Testis (tissue), 2 donors: ENCODE measurements at regions not wholly inside any gene's neighbourhood (a gene's known extent, or its start where the extent isn't known, plus 50 kb on each side); places are given as distances from the start of the nearest gene placed in this dataset.

Experiments
- DNase-seq: peaks from one replicate; pipeline ENCODE4 v3.0.0-alpha.2; 2019
- H3K27ac ChIP-seq, 2 donors: fragments of 200-600 bp; sonication (generic); one replicate each; pipeline ENCODE4 v1.5.1; 2019
- H3K27me3 ChIP-seq: fragments of 200-600 bp; sonication (generic); one replicate; pipeline ENCODE4 v1.5.1; 2019
- H3K36me3 ChIP-seq: fragments of 200-600 bp; sonication (generic); one replicate; pipeline ENCODE4 v1.5.1; 2017; ENCODE audit warnings: low read depth; ENCODE audit errors: missing control alignments
- H3K4me1 ChIP-seq: fragments of 200-600 bp; sonication (generic); one replicate; pipeline ENCODE4 v1.5.1; 2019
- H3K4me3 ChIP-seq, 2 donors: fragments of 200-600 bp; sonication (generic); one replicate each; pipeline ENCODE4 v1.5.1; 2017 to 2019
- H3K9me3 ChIP-seq: fragments of 200-600 bp; sonication (generic); one replicate; pipeline ENCODE4 v1.5.1; 2017
- CTCF ChIP-seq, 3 experiments: fragments of 450-650 bp in 2 of 3; fragments of 200-600 bp in 1 of 3; sonication (generic) in 1 of 3; IDR thresholded peaks; one replicate each; pipeline ENCODE4 v1.5.1; 2016 to 2019; ENCODE audit warnings: antibody characterized with exemption in 3 of 3, mild to moderate bottlenecking in 2 of 3, moderate library complexity in 1 of 3
- POLR2A ChIP-seq: fragments of 450-650 bp; IDR thresholded peaks from one replicate; pipeline ENCODE4 v1.6.1; 2017; ENCODE audit warnings: antibody characterized with exemption, mild to moderate bottlenecking, moderate library complexity
- WGBS, 2 donors: methylation state at CpG; one replicate each; pipeline ENCODE4 v1.1.5; 2018; 5-methylcytosine and 5-hydroxymethylcytosine counted together
- intact Hi-C: fragments of 100-400 bp; cut with DNase I; formaldehyde crosslinking; loops from one replicate; pipeline ENCODE4 v1.15.1; 2023; ENCODE audit warnings: low total_unique reads

DNA sequence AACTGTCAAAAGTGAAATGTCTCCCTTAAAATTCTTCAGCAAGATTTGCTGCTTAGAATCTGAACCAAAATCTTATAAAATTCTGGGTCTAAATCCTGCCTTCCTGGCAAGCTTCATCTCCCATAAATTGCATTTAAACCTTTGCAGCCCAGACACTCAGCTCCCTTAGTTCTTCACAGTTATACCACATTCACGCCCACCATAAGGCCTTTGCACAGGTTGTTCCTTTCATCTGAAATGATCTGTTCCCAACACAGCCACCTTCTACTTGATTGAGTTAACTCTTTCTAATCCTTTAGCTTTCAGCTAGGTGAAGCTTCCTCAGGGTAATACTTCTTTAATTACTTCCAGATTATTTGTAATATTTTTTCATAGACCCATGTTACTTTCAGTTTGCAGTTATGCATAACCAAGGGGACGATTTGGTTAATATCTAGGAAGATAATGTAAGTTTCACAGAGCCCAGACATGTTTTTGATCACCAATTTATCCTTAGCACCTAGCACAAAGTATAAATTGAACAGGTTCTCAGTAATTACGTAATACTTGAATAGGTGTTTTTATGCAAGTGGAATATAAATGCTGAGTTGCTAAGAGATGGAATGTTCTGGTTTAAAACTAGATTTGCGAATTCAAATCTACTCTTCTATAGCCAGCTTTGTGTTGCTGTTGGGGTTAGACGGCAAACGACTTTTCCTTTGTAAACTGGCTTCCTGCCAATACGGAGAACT is 779.7 kb upstream of the PKDCC start:
- no peak overlapping the region for H3K4me3 ChIP-seq
- 60 to 67% methylated on average over 7 of the region's 7 CpGs for WGBS, 2 donors
- H3K27ac ChIP-seq: no peak overlapping the region
- DNase-seq: no peak
- intact Hi-C loops: no loop called here
- TF ChIP-seq CTCF (IDR thresholded peaks at IDR 0.05): no peak
- no peak for TF ChIP-seq POLR2A
- no peaks in the 10 kb centered on the region for H3K9me3 ChIP-seq
- no peaks in the 10 kb centered on the region for H3K27me3 ChIP-seq
- H3K36me3 ChIP-seq: no peaks in the 10 kb centered on the region
- no peaks in the 10 kb centered on the region for H3K4me1 ChIP-seq

DNA sequence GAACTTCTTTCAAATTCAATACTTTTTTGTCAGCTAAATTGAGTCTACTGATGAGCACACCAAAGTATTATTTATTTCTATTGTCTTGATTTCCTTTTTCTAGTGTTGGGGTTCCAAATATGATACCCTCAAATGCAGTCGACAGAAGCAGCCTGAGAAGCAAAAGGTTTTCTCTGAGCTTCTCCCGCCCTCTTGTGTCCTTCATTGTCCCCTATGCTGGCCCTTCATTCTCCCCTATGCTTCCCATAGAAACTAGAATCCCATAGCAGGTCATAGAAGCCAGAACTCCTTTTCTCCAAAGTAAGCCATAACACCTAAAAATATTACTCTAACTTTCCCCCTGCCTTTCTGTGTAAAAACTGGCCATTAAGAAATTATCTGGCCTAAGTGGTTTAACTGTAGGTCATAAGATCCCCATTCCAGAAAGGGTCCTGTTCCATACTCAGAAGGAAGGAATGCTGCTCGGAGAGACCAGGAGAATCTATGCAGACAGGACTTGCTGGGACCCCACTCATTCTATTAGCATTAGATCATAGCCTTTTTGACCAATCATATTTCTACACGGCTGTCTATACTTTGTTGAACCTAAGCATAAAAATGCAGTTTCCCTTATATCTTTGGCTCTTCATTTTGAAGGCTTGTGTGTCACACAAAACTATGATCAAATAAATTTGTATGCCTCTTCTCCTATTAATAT is 764.6 kb upstream of the PKDCC start:
- Histone ChIP-seq H3K27me3 (no peaks in the 10 kb centered on the region), H3K4me1 (no peaks in the 10 kb centered on the region), H3K9me3 (no peaks in the 10 kb centered on the region), H3K36me3 (no peaks in the 10 kb centered on the region), H3K27ac (no peak overlapping the region), H3K4me3 (no peak overlapping the region)
- WGBS, 2 donors: 90% methylated on average over 4 of the region's 4 CpGs
- TF ChIP-seq CTCF (IDR thresholded peaks at IDR 0.05): no peak
- TF ChIP-seq POLR2A: no peak
- intact Hi-C loops: no loop called here
- DNase-seq: no peak

DNA sequence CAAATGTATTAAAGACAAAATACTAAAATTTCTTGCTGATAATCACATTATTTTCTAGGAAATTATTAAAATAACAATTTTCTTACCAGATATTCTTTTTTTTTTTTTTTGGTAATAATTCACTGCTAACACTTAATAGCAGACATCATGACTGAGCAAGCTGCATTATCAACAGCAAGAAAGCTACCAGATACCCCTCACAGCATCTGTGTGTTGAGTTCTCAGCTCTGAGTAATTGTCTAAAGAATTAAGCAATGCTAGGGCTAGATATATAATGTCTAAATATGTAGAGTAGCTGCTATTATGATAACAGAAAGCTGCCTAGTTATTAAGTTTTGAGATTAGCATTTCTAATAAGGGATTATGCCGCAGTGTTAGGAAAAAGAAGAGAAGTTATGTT is 754.3 kb upstream of the PKDCC start:
- Histone ChIP-seq H3K36me3 (no peaks in the 10 kb centered on the region), H3K27ac (no peak overlapping the region), H3K4me3 (no peak overlapping the region), H3K27me3 (no peaks in the 10 kb centered on the region), H3K4me1 (no peaks in the 10 kb centered on the region), H3K9me3 (no peaks in the 10 kb centered on the region)
- 94 to 95% methylated on average over 1 of the region's 1 CpG for WGBS, 2 donors
- DNase-seq: no peak
- intact Hi-C loops: no loop called here
- TF ChIP-seq POLR2A: no peak

DNA sequence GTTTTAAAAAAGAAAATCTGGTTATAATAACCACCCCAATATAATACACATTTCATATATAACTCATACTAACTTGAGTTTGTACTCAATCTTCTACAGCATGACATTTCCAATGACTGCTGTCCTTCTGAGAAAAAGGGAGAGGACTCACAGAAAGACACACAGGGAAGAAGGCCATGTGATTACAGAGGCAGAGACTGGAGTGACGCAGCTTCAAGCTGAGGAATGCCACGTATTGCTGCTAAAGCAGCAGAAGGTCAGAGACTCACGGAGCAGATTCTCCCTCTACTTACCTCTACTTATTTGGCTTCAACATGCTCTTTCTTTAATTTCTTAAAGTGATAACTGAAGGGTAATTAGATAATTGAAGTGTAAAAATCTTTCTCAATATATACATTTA is 753.5 kb upstream of the PKDCC start:
- no peaks in the 10 kb centered on the region for H3K4me1 ChIP-seq
- no peaks in the 10 kb centered on the region for H3K9me3 ChIP-seq
- H3K4me3 ChIP-seq: no peak overlapping the region
- TF ChIP-seq CTCF (IDR thresholded peaks at IDR 0.05): no peak
- TF ChIP-seq POLR2A: no peak
- intact Hi-C loops: no loop called here
- H3K27me3 ChIP-seq: no peaks in the 10 kb centered on the region
- WGBS, 2 donors: 59 to 79% methylated on average over 3 of the region's 3 CpGs
- no peak overlapping the region for H3K27ac ChIP-seq
- peak; percentile 50 for DNase-seq
- no peaks in the 10 kb centered on the region for H3K36me3 ChIP-seq

- H3K4me1 ChIP-seq: no peaks in the 10 kb centered on the region
- no peaks in the 10 kb centered on the region for H3K36me3 ChIP-seq
- no peak overlapping the region for H3K4me3 ChIP-seq
- no peaks in the 10 kb centered on the region for H3K9me3 ChIP-seq
- no peak for DNase-seq
- TF ChIP-seq POLR2A: no peak
- TF ChIP-seq CTCF (IDR thresholded peaks at IDR 0.05): no peak
- H3K27ac ChIP-seq: no peak overlapping the region
- intact Hi-C loops: no loop called here
- no peaks in the 10 kb centered on the region for H3K27me3 ChIP-seq
- WGBS, 2 donors: 44 to 53% methylated on average over 1 of the region's 1 CpG
These were observed 734.7 kb upstream of the PKDCC start for GRCh38 chr2:41313082-41313481.
